HepG2 (cell line): ENCODE measurements at regions not wholly inside any gene's neighbourhood (a gene's known extent, or its start where the extent isn't known, plus 50 kb on each side); places are given as distances from the start of the nearest gene placed in this dataset.

Source experiments
- ATAC-seq: fragments of 200-7000 bp; cut with Tn5 transposase; 3 replicates; pipeline ENCODE4 v1.9.1; 2020; ENCODE audit warnings: mild to moderate bottlenecking, moderate library complexity
- BruUV-seq: library from RNA; stranded (reverse); fragments of 400-500 nt; replicated peaks from 2 replicates; lab custom pipeline; 2021; lab: Mats Ljungman, UMichigan
- CTCF ChIA-PET: fragments of 300-600 bp; formaldehyde crosslinking; extraction: SDS; loops from one replicate; lab custom pipeline; 2021; ENCODE audit warnings: low total read pairs, inconsistent platforms, low intra/inter-chr PET ratio; lab: Yijun Ruan, JAX
- POLR2A ChIA-PET: fragments of 350-600 bp; sonication (Branson Sonifier 250); formaldehyde crosslinking; loops from one replicate; lab custom pipeline; 2020; ENCODE audit warnings: antibody characterized with exemption, inconsistent platforms; lab: Yijun Ruan, JAX
- DNase-seq: peaks from one replicate; pipeline ENCODE4 v3.0.0-alpha.2; 2015; ENCODE audit warnings: low spot score
- FAIRE-seq: peaks from 3 replicates; lab custom pipeline; 2011; peaks lifted over from hg19 to GRCh38; lab: Jason Lieb, UNC
- H2AFZ ChIP-seq: one replicate; pipeline ENCODE4 v1.6.1; 2011; ENCODE audit warnings: low read length, inconsistent platforms
- H3K27ac ChIP-seq: fragments of 300-600 bp; 3 replicates; pipeline ENCODE4 v1.8.0; 2011; ENCODE audit warnings: mixed run types, mild to moderate bottlenecking, mixed read lengths, low read length, inconsistent platforms; ENCODE audit not compliant: insufficient read depth; ENCODE audit errors: extremely low read length
- H3K27me3 ChIP-seq, 2 experiments: fragments of 200-600 bp in 1 of 2; 2 replicates in 1 of 2; 3 replicates in 1 of 2; pipeline versions ENCODE4 v1.6.0 to v1.8.0; 2011; ENCODE audit warnings: low read length in 2 of 2, mild to moderate bottlenecking in 2 of 2, moderate library complexity in 2 of 2, inconsistent platforms in 1 of 2; ENCODE audit not compliant: insufficient read depth in 2 of 2, control insufficient read depth in 1 of 2
- H3K36me3 ChIP-seq, 2 experiments: fragments of 200-600 bp in 1 of 2; replicated peaks in 1 of 2; 2 replicates in 1 of 2; 3 replicates in 1 of 2; pipeline versions ENCODE4 v1.5.1 to v1.8.0; 2011; ENCODE audit warnings: low read length in 2 of 2, inconsistent platforms in 1 of 2; ENCODE audit not compliant: insufficient read depth in 2 of 2, control insufficient read depth in 1 of 2
- H3K4me1 ChIP-seq: 2 replicates; pipeline ENCODE4 v1.5.1; 2012; ENCODE audit warnings: low read length, inconsistent platforms; ENCODE audit not compliant: insufficient read depth
- H3K4me2 ChIP-seq: 2 replicates; pipeline ENCODE4 v1.6.0; 2011; ENCODE audit warnings: low read depth, low read length, inconsistent platforms
- H3K4me3 ChIP-seq, 3 experiments: fragments of 200-600 bp in 1 of 3; sonication (generic), shearing (Covaris generic) in 1 of 3; replicated peaks in 1 of 3; 2 replicates each; pipeline ENCODE4 v1.5.1; 2011 to 2016; ENCODE audit warnings: low read length in 3 of 3, inconsistent platforms in 2 of 3, low read depth in 2 of 3, mild to moderate bottlenecking in 2 of 3, control low read depth in 1 of 3, mixed read lengths in 1 of 3; ENCODE audit not compliant: insufficient read depth in 1 of 3
- H3K79me2 ChIP-seq: one replicate; pipeline ENCODE4 v1.6.1; 2011; ENCODE audit warnings: low read length, inconsistent platforms; ENCODE audit not compliant: insufficient read depth
- H3K9ac ChIP-seq: 2 replicates; pipeline ENCODE4 v1.6.0; 2011; ENCODE audit warnings: mild to moderate bottlenecking, low read depth, low read length, inconsistent platforms; ENCODE audit not compliant: insufficient read depth
- H3K9me3 ChIP-seq: 2 replicates; pipeline ENCODE4 v1.5.1; 2012; ENCODE audit warnings: mild to moderate bottlenecking, low read length
- H4K20me1 ChIP-seq: 2 replicates; pipeline ENCODE4 v1.6.0; 2011; ENCODE audit warnings: inconsistent platforms, mild to moderate bottlenecking, low read length, moderate library complexity; ENCODE audit not compliant: insufficient read depth
- EZH2 ChIP-seq: conservative IDR thresholded peaks from 2 replicates; pipeline ENCODE4 v1.6.1; 2012; ENCODE audit warnings: mild to moderate bottlenecking, low read depth, low read length, moderate library complexity
- FOSL1 ChIP-seq: sonication (generic); formaldehyde crosslinking; IDR thresholded peaks from 2 replicates; pipeline ENCODE4 v1.9.0; 2021; ENCODE audit warnings: missing genetic modification reagents, borderline replicate concordance
- FOXO1 ChIP-seq: sonication (generic); formaldehyde crosslinking; IDR thresholded peaks from 2 replicates; pipeline ENCODE4 v1.4.0; 2020; ENCODE audit warnings: missing genetic modification reagents
- HOXD1 ChIP-seq: sonication (generic); formaldehyde crosslinking; IDR thresholded peaks from 2 replicates; pipeline ENCODE4 v1.5.0; 2020; ENCODE audit warnings: missing genetic modification reagents
- KAT7 ChIP-seq: IDR thresholded peaks from 2 replicates; pipeline ENCODE4 v1.6.1; 2018; ENCODE audit warnings: borderline replicate concordance, missing compliant biosample characterization
- NFE2L1 ChIP-seq: sonication (generic); formaldehyde crosslinking; IDR thresholded peaks from 2 replicates; pipeline ENCODE4 v1.4.0; 2020; ENCODE audit warnings: missing genetic modification reagents, mild to moderate bottlenecking, borderline replicate concordance
- NPAS2 ChIP-seq: sonication (generic); formaldehyde crosslinking; IDR thresholded peaks from 2 replicates; pipeline ENCODE4 v1.8.0; 2022; ENCODE audit warnings: mild to moderate bottlenecking, missing genetic modification reagents, borderline replicate concordance
- ZNF460 ChIP-seq: sonication (generic); formaldehyde crosslinking; IDR thresholded peaks from 2 replicates; pipeline ENCODE4 v1.5.1; 2020; ENCODE audit warnings: missing genetic modification reagents, mild to moderate bottlenecking, borderline replicate concordance
- ZNF883 ChIP-seq: sonication (generic); formaldehyde crosslinking; IDR thresholded peaks from 2 replicates; pipeline ENCODE4 v1.5.1; 2020; ENCODE audit warnings: mild to moderate bottlenecking, missing genetic modification reagents; ENCODE audit errors: not compliant biosample characterization
- whole genome bisulfite sequencing: methylation state at CpG from one replicate; pipeline ENCODE4 v1.1.6; 2017; ENCODE audit warnings: low lambda C conversion rate; 5-methylcytosine and 5-hydroxymethylcytosine counted together
- in situ Hi-C: cut with HindIII; loops from 2 replicates; pipeline ENCODE4 v1.10.0; 2017; ENCODE audit warnings: low pct_unique_long_range_greater_than_20kb; ENCODE audit not compliant: extremely low pct_ligation_motif_present
- intact Hi-C: fragments of 100-400 bp; cut with micrococcal nuclease; formaldehyde crosslinking; loops from one replicate; pipeline ENCODE4 v1.10.0; 2022; ENCODE audit not compliant: unreplicated experiment
- TF ChIP-seq, protein P1 (sequence below): sonication (generic); formaldehyde crosslinking; IDR thresholded peaks from 2 replicates; pipeline ENCODE4 v1.8.1; 2022; ENCODE audit warnings: low read depth, mild to moderate bottlenecking, missing genetic modification reagents
- TF ChIP-seq, protein P2 (sequence below): sonication (generic); formaldehyde crosslinking; IDR thresholded peaks from 2 replicates; pipeline ENCODE4 v1.4.0; 2020; ENCODE audit warnings: mild to moderate bottlenecking, low read depth, missing genetic modification reagents
- TF ChIP-seq, protein P3 (sequence below): sonication (generic); formaldehyde crosslinking; IDR thresholded peaks from 2 replicates; pipeline ENCODE4 v1.8.1; 2023; ENCODE audit warnings: mild to moderate bottlenecking, missing genetic modification reagents

DNA sequence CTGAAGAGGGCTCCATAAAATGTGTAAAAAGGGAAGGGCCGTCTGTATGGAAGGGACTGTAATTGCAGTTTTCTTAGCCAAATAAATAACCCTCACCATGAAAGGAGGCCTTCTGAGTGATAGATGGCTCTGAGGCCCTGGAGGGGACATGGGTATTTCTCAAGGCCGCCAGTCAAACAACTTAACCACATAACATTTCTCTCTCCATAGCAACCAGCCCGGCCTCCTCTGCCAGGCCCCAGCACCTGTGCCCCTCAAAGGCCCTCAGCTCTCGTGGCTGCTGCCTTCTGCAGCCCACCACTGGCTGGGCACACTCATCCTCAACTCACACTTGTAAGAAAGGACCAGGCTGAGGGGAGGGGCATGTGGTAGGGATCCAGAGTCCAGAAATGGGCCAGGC is 57.0 kb upstream of the GJB5 start:
- DNase-seq (peak; percentile 34), ATAC-seq (peak; percentile 54), FAIRE-seq (no peak)
- Histone ChIP-seq H3K36me3 (no peaks in the 10 kb centered on the region), H3K27ac (no peak overlapping the region), H2AFZ (no peak overlapping the region), H3K4me2 (no peak overlapping the region), H3K79me2 (no peaks in the 10 kb centered on the region), H3K4me1 (no peaks in the 10 kb centered on the region), H3K27me3 (no peaks in the 10 kb centered on the region; a peak in 2 of 5 replicates), H3K9me3 (no peaks in the 10 kb centered on the region), H4K20me1 (no peaks in the 10 kb centered on the region), H3K9ac (no peak overlapping the region), H3K4me3 (no peak overlapping the region)
- in situ Hi-C loops = no loop called here
- 10% methylated on average over 1 of the region's 4 CpGs for WGBS
- intact Hi-C loops = no loop called here
- BruUV-seq = no TSS peak
- ChIA-PET POLR2A (no interaction called here), CTCF (no interaction called here)
- TF ChIP-seq FOSL1 (no peak), ZNF883 (CRISPR knock-in tag) (no peak), HOXD1 (CRISPR knock-in tag) (no peak), ZNF460 (no peak), NFE2L1 (no peak), EZH2 (no peak), NPAS2 (CRISPR knock-in tag) (no peak), KAT7 (CRISPR knock-in tag) (no peak), FOXO1 (CRISPR knock-in tag) (no peak)
- TF ChIP-seq, protein P1, sequence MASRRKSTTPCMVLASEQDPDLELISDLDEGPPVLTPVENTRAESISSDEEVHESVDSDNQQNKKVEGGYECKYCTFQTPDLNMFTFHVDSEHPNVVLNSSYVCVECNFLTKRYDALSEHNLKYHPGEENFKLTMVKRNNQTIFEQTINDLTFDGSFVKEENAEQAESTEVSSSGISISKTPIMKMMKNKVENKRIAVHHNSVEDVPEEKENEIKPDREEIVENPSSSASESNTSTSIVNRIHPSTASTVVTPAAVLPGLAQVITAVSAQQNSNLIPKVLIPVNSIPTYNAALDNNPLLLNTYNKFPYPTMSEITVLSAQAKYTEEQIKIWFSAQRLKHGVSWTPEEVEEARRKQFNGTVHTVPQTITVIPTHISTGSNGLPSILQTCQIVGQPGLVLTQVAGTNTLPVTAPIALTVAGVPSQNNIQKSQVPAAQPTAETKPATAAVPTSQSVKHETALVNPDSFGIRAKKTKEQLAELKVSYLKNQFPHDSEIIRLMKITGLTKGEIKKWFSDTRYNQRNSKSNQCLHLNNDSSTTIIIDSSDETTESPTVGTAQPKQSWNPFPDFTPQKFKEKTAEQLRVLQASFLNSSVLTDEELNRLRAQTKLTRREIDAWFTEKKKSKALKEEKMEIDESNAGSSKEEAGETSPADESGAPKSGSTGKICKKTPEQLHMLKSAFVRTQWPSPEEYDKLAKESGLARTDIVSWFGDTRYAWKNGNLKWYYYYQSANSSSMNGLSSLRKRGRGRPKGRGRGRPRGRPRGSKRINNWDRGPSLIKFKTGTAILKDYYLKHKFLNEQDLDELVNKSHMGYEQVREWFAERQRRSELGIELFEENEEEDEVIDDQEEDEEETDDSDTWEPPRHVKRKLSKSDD = no peak
- TF ChIP-seq, protein P2, sequence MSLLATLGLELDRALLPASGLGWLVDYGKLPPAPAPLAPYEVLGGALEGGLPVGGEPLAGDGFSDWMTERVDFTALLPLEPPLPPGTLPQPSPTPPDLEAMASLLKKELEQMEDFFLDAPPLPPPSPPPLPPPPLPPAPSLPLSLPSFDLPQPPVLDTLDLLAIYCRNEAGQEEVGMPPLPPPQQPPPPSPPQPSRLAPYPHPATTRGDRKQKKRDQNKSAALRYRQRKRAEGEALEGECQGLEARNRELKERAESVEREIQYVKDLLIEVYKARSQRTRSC (CRISPR knock-in tag) = no peak
- TF ChIP-seq, protein P3, sequence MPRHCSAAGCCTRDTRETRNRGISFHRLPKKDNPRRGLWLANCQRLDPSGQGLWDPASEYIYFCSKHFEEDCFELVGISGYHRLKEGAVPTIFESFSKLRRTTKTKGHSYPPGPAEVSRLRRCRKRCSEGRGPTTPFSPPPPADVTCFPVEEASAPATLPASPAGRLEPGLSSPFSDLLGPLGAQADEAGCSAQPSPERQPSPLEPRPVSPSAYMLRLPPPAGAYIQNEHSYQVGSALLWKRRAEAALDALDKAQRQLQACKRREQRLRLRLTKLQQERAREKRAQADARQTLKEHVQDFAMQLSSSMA = no peak
